Astrocyte (in vitro differentiated cells and primary cell): ENCODE measurements at regions not wholly inside any gene's neighbourhood (a gene's known extent, or its start where the extent isn't known, plus 50 kb on each side); places are given as distances from the start of the nearest gene placed in this dataset.

Experiments
- CTCF ChIP-seq: IDR thresholded peaks from 2 replicates; pipeline ENCODE4 v1.5.1; 2011; ENCODE audit warnings: low read depth, mild to moderate bottlenecking, inconsistent platforms, low read length, moderate library complexity; ENCODE audit not compliant: insufficient read depth
- EZH2 ChIP-seq: IDR thresholded peaks from 2 replicates; pipeline ENCODE4 v1.6.1; 2012; ENCODE audit warnings: mild to moderate bottlenecking, low read length, inconsistent platforms; ENCODE audit not compliant: insufficient read depth

DNA sequence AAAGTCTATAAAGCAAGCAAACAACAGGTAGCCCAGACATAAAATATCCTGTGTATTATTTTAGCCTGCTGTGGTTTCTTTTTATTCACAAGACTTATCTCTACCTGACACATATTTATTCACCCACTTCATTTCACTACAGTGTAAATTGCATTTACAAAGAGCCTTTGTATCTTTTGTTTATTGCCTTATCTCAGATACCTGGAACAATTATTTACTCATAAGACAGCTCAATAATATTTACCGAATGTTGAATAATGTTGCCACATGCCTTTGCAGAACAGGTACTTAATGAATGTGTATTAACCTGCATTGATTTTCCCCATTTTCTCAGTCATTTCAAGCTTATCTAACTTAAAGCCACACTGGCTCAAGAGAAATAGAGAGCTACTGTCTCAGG lies 603.6 kb downstream of the FBXO15 start:
- TF ChIP-seq CTCF = no peak
- TF ChIP-seq EZH2 = no peak
